SK-N-SH (cell line): ENCODE measurements at regions not wholly inside any gene's neighbourhood (a gene's known extent, or its start where the extent isn't known, plus 50 kb on each side); places are given as distances from the start of the nearest gene placed in this dataset.

ENCODE experiments used
- CTCF ChIP-seq: fragments of 200-600 bp; sonication (generic); IDR thresholded peaks from 2 replicates; pipeline ENCODE4 v1.6.1; 2017; ENCODE audit warnings: antibody characterized with exemption, mild to moderate bottlenecking, moderate library complexity
- RCOR1 ChIP-seq: fragments of 150-350 bp; IDR thresholded peaks from 2 replicates; pipeline ENCODE4 v1.6.1; 2017; ENCODE audit warnings: antibody characterized with exemption, low read length

- no peak for TF ChIP-seq RCOR1
- TF ChIP-seq CTCF: no peak
Observed at GRCh38 chr1:191350938-191351337, 807.3 kb upstream of the RGS18 start.
